Vagina (tissue), 2 donors: ENCODE measurements at regions not wholly inside any gene's neighbourhood (a gene's known extent, or its start where the extent isn't known, plus 50 kb on each side); places are given as distances from the start of the nearest gene placed in this dataset.

Experiments
- POLR2A ChIP-seq, 2 donors: fragments of 450-650 bp; IDR thresholded peaks; one replicate each; pipeline ENCODE4 v1.6.1; 2017; ENCODE audit warnings: antibody characterized with exemption in 2 of 2, mild to moderate bottlenecking in 2 of 2, moderate library complexity in 2 of 2
- POLR2AphosphoS5 ChIP-seq, 2 donors: sonication (generic); formaldehyde crosslinking; IDR thresholded peaks; one replicate each; pipeline ENCODE4 v1.9.0; 2017; ENCODE audit warnings: antibody characterized with exemption in 2 of 2, mild to moderate bottlenecking in 2 of 2, low read depth in 1 of 2; ENCODE audit not compliant: insufficient read depth in 1 of 2
- TF ChIP-seq, protein P1 (sequence below), 3 experiments: fragments of 450-650 bp in 2 of 3; fragments of 200-600 bp in 1 of 3; sonication (generic) in 1 of 3; IDR thresholded peaks; one replicate each; pipeline ENCODE4 v1.5.1; 2017 to 2019; ENCODE audit warnings: antibody characterized with exemption in 3 of 3, mild to moderate bottlenecking in 2 of 3, moderate library complexity in 2 of 3

DNA sequence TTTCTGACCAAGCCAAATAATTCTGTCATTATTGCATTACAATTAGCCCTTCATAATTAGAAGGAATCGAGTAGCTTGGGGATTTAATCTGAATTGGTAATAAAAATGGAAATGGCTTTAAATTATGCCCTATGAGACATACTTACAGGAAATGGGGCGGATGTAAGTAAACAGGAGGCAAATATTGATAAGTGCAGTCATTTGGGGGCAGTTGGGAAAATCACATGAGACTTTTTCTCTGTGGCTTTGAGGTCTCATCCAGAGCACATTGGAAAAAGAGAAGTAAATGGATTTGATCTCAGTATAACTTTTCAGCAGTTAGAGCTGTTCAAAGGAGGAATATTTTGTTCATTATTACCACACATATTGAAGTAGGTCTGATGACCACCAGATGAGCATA is 307.8 kb upstream of the POM121L12 start:
- TF ChIP-seq POLR2A (IDR thresholded peaks at IDR 0.05), result no peak
- TF ChIP-seq, protein P1, sequence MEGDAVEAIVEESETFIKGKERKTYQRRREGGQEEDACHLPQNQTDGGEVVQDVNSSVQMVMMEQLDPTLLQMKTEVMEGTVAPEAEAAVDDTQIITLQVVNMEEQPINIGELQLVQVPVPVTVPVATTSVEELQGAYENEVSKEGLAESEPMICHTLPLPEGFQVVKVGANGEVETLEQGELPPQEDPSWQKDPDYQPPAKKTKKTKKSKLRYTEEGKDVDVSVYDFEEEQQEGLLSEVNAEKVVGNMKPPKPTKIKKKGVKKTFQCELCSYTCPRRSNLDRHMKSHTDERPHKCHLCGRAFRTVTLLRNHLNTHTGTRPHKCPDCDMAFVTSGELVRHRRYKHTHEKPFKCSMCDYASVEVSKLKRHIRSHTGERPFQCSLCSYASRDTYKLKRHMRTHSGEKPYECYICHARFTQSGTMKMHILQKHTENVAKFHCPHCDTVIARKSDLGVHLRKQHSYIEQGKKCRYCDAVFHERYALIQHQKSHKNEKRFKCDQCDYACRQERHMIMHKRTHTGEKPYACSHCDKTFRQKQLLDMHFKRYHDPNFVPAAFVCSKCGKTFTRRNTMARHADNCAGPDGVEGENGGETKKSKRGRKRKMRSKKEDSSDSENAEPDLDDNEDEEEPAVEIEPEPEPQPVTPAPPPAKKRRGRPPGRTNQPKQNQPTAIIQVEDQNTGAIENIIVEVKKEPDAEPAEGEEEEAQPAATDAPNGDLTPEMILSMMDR (IDR thresholded peaks at IDR 0.05), result no peak
- no peak for TF ChIP-seq POLR2AphosphoS5 (IDR thresholded peaks at IDR 0.05; ENCODE audit: insufficient read depth in 1 of 2, low read depth in 1 of 2)
